ENCODE measurements at regions not wholly inside any gene's neighbourhood (a gene's known extent, or its start where the extent isn't known, plus 50 kb on each side); places are given as distances from the start of the nearest gene placed in this dataset.

- WGBS (ENCODE audit: extremely low coverage, insufficient read length, low lambda C conversion rate) = no CpG with 5 or more reads among the region's 16 CpGs
Observed at GRCh38 chr12:132389026-132389425, 59.6 kb upstream of the GALNT9 start.

More at GRCh38 chr12:132389026-132389425, 59.6 kb upstream of the GALNT9 start:
- Histone ChIP-seq H3T11ph (ENCODE audit: low read length) (no peak overlapping the region), H3K23ac (ENCODE audit: insufficient read length, low read depth, low read length) (no peak overlapping the region), H3K23me2 (ENCODE audit: insufficient read length, low read depth, low read length, poor library complexity, severe bottlenecking) (no peaks in the 10 kb centered on the region), H2BK120ac (ENCODE audit: low read depth, low read length, poor library complexity, severe bottlenecking) (no peak overlapping the region), H3K79me2 (ENCODE audit: insufficient read depth, low read length) (no peaks in the 10 kb centered on the region), H3K4me1 (ENCODE audit: insufficient read depth, low read length) (no peaks in the 10 kb centered on the region), H3K18ac (ENCODE audit: insufficient read length, low read depth, low read length) (no peak overlapping the region), H3K27ac (ENCODE audit: insufficient read length, low read depth, low read length) (no peak overlapping the region), H2BK15ac (ENCODE audit: low read depth, low read length) (no peak overlapping the region), H2BK5ac (ENCODE audit: insufficient read length, low read length) (no peak overlapping the region), H3K4me2 (ENCODE audit: insufficient read depth, insufficient read length, low read length) (no peak overlapping the region), H2AK5ac (ENCODE audit: insufficient read length, low read length) (no peak overlapping the region), H3K9ac (ENCODE audit: extremely low read depth, insufficient read length, low read length) (no peak overlapping the region), H3K4ac (ENCODE audit: low read depth, low read length) (no peak overlapping the region), H3K56ac (ENCODE audit: insufficient read length, low read depth, low read length) (no peak overlapping the region), H4K91ac (ENCODE audit: insufficient read length, low read depth, low read length) (no peak overlapping the region), H4K20me1 (ENCODE audit: control insufficient read depth, insufficient read depth, insufficient read length) (no peaks in the 10 kb centered on the region), H2BK12ac (ENCODE audit: insufficient read length, low read depth, low read length) (no peak overlapping the region), H2AFZ (ENCODE audit: low read length) (no peak overlapping the region), H2BK20ac (ENCODE audit: low read depth, low read length, poor library complexity, severe bottlenecking) (no peak overlapping the region), H3K9me3 (ENCODE audit: control insufficient read depth, low read depth, low read length) (no peaks in the 10 kb centered on the region), H4K8ac (replicated peaks; ENCODE audit: insufficient read length, low read depth, low read length) (no peak overlapping the region), H3K27me3 (ENCODE audit: insufficient read depth, low read length) (peaks cover 52% of the 10 kb centered on the region; the same call in 1 of the 2 replicates), H3K79me1 (ENCODE audit: insufficient read depth, low read depth, low read length, poor library complexity, severe bottlenecking) (no peaks in the 10 kb centered on the region), H4K5ac (ENCODE audit: insufficient read length, low read depth, low read length) (no peak overlapping the region), H3K14ac (ENCODE audit: insufficient read depth, low read length) (no peak overlapping the region)
- peaks cover 0 to 4% (median 0%) of the 10 kb centered on the region in 3 experiments; a peak in 1 of 7 replicates for H3K36me3 Mint-ChIP-seq (ENCODE audit: insufficient read depth in 1 of 3, low read depth in 3 of 3)
- DNase-seq = no peak
- H3K27me3 Mint-ChIP-seq (ENCODE audit: low read depth) = peaks cover 53% of the 10 kb centered on the region
- no peaks in the 10 kb centered on the region; a peak in 1 of 5 replicates for H3K9me3 Mint-ChIP-seq
- H3K27ac Mint-ChIP-seq = no peak overlapping the region; a peak in 1 of 7 replicates
- peaks cover 13 to 32% of the 10 kb centered on the region in 2 experiments for H3K4me1 Mint-ChIP-seq
- no peak for TF ChIP-seq CTCF (conservative IDR thresholded peaks at IDR 0.05)
- peak overlapping the region in 1 of 2 experiments; percentile 13; a peak in 2 of 5 replicates for H3K4me3 Mint-ChIP-seq
